ENCODE measurements at regions not wholly inside any gene's neighbourhood (a gene's known extent, or its start where the extent isn't known, plus 50 kb on each side); places are given as distances from the start of the nearest gene placed in this dataset.

GRCh38 chr5:173480896-173481295 lies 135.6 kb downstream of the BOD1 start:
- DNase-seq (ENCODE audit: extremely low spot score, unreplicated experiment): no peak
- no peaks in the 10 kb centered on the region for H3K36me3 Mint-ChIP-seq (ENCODE audit: unreplicated experiment)
- no peaks in the 10 kb centered on the region for H3K9me3 Mint-ChIP-seq (ENCODE audit: unreplicated experiment)
- no peak for TF ChIP-seq CTCF (IDR thresholded peaks at IDR 0.05)
- no peaks in the 10 kb centered on the region for H3K27me3 Mint-ChIP-seq (ENCODE audit: unreplicated experiment)
- H3K4me1 Mint-ChIP-seq (ENCODE audit: unreplicated experiment): peaks cover 55% of the 10 kb centered on the region
- peak overlapping the region; percentile 44 for H3K27ac Mint-ChIP-seq (ENCODE audit: unreplicated experiment)
- H3K4me3 Mint-ChIP-seq (ENCODE audit: unreplicated experiment): no peak overlapping the region

GRCh38 chr5:173479711-173480110 lies 136.7 kb downstream of the BOD1 start:
- H3K4me3 Mint-ChIP-seq (ENCODE audit: unreplicated experiment): no peak overlapping the region
- H3K27me3 Mint-ChIP-seq (ENCODE audit: unreplicated experiment): no peaks in the 10 kb centered on the region
- no peaks in the 10 kb centered on the region for H3K9me3 Mint-ChIP-seq (ENCODE audit: unreplicated experiment)
- TF ChIP-seq CTCF (IDR thresholded peaks at IDR 0.05): no peak
- H3K27ac Mint-ChIP-seq (ENCODE audit: unreplicated experiment): peak overlapping the region; percentile 94
- H3K4me1 Mint-ChIP-seq (ENCODE audit: unreplicated experiment): peaks cover 61% of the 10 kb centered on the region
- no peaks in the 10 kb centered on the region for H3K36me3 Mint-ChIP-seq (ENCODE audit: unreplicated experiment)
- DNase-seq (ENCODE audit: extremely low spot score, unreplicated experiment): no peak

GRCh38 chr5:173477345-173478040 lies 139.0 kb downstream of the BOD1 start:
- Mint-ChIP-seq H3K27me3 (ENCODE audit: unreplicated experiment) (no peaks in the 10 kb centered on the region), H3K27ac (ENCODE audit: unreplicated experiment) (peak overlapping the region; percentile 94), H3K4me3 (ENCODE audit: unreplicated experiment) (peak overlapping the region; percentile 32), H3K4me1 (ENCODE audit: unreplicated experiment) (peaks cover 83% of the 10 kb centered on the region), H3K36me3 (ENCODE audit: unreplicated experiment) (no peaks in the 10 kb centered on the region), H3K9me3 (ENCODE audit: unreplicated experiment) (no peaks in the 10 kb centered on the region)
- DNase-seq (ENCODE audit: extremely low spot score, unreplicated experiment): no peak
- no peak for TF ChIP-seq CTCF (IDR thresholded peaks at IDR 0.05)

- DNase-seq (ENCODE audit: extremely low spot score, unreplicated experiment): no peak
- Mint-ChIP-seq H3K4me1 (ENCODE audit: unreplicated experiment) (peaks cover 90% of the 10 kb centered on the region), H3K4me3 (ENCODE audit: unreplicated experiment) (no peak overlapping the region), H3K9me3 (ENCODE audit: unreplicated experiment) (no peaks in the 10 kb centered on the region), H3K36me3 (ENCODE audit: unreplicated experiment) (no peaks in the 10 kb centered on the region), H3K27me3 (ENCODE audit: unreplicated experiment) (no peaks in the 10 kb centered on the region), H3K27ac (ENCODE audit: unreplicated experiment) (peak overlapping the region; percentile 94)
- TF ChIP-seq CTCF (IDR thresholded peaks at IDR 0.05): no peak
Observed at GRCh38 chr5:173475780-173476179, 140.7 kb downstream of the BOD1 start.

- no peak for TF ChIP-seq CTCF (IDR thresholded peaks at IDR 0.05)
- Mint-ChIP-seq H3K27ac (ENCODE audit: unreplicated experiment) (peak overlapping the region; percentile 94), H3K9me3 (ENCODE audit: unreplicated experiment) (no peaks in the 10 kb centered on the region), H3K27me3 (ENCODE audit: unreplicated experiment) (no peaks in the 10 kb centered on the region), H3K4me1 (ENCODE audit: unreplicated experiment) (peaks cover 89% of the 10 kb centered on the region), H3K36me3 (ENCODE audit: unreplicated experiment) (no peaks in the 10 kb centered on the region), H3K4me3 (ENCODE audit: unreplicated experiment) (no peak overlapping the region)
- DNase-seq (ENCODE audit: extremely low spot score, unreplicated experiment): no peak
Observed at GRCh38 chr5:173474881-173475287, 141.6 kb downstream of the BOD1 start.
